Fibroblast of lung (primary cell): ENCODE measurements at regions not wholly inside any gene's neighbourhood (a gene's known extent, or its start where the extent isn't known, plus 50 kb on each side); places are given as distances from the start of the nearest gene placed in this dataset.

Experiments
- DNase-seq, 2 donors: peaks; one replicate each; pipeline versions ENCODE4 v3.0.0 to v3.0.0-alpha.2; 2010; ENCODE audit warnings: low read depth in 2 of 2
- H2AFZ ChIP-seq: 2 replicates; pipeline ENCODE4 v1.5.1; 2012; ENCODE audit warnings: low read length, control low read depth, inconsistent platforms
- H3K27ac ChIP-seq: 2 replicates; pipeline ENCODE4 v1.5.1; 2011; ENCODE audit warnings: low read length, control low read depth; ENCODE audit not compliant: insufficient read depth
- H3K27me3 ChIP-seq: 2 replicates; pipeline ENCODE4 v1.5.1; 2011; ENCODE audit warnings: mild to moderate bottlenecking, low read length; ENCODE audit not compliant: control insufficient read depth, insufficient read depth
- H3K36me3 ChIP-seq: 2 replicates; pipeline ENCODE4 v1.5.1; 2011; ENCODE audit warnings: low read length; ENCODE audit not compliant: control insufficient read depth, insufficient read depth
- H3K4me1 ChIP-seq: 2 replicates; pipeline ENCODE4 v1.5.1; 2011; ENCODE audit warnings: low read length; ENCODE audit not compliant: control insufficient read depth, insufficient read depth; ENCODE audit errors: extremely low read depth
- H3K4me2 ChIP-seq: 2 replicates; pipeline ENCODE4 v1.5.1; 2011; ENCODE audit warnings: low read length, control low read depth; ENCODE audit not compliant: insufficient read depth; ENCODE audit errors: extremely low read depth
- H3K4me3 ChIP-seq, 4 experiments: fragments of 200-600 bp in 1 of 4; sonication (generic) in 1 of 4; replicated peaks in 1 of 4; 2 replicates each; pipeline ENCODE4 v1.5.1; 2011 to 2016; ENCODE audit warnings: low read length in 4 of 4, low read depth in 3 of 4, mild to moderate bottlenecking in 3 of 4, control low read depth in 2 of 4, inconsistent platforms in 1 of 4, mixed read lengths in 1 of 4; ENCODE audit not compliant: insufficient read depth in 1 of 4; ENCODE audit errors: control extremely low read depth in 1 of 4
- H3K79me2 ChIP-seq: 2 replicates; pipeline ENCODE4 v1.5.1; 2012; ENCODE audit warnings: mild to moderate bottlenecking, low read length, inconsistent platforms; ENCODE audit not compliant: control insufficient read depth, insufficient read depth
- H3K9ac ChIP-seq: 2 replicates; pipeline ENCODE4 v1.5.1; 2011; ENCODE audit warnings: mild to moderate bottlenecking, low read length, control low read depth; ENCODE audit not compliant: insufficient read depth
- H3K9me3 ChIP-seq: 2 replicates; pipeline ENCODE4 v1.5.1; 2012; ENCODE audit warnings: low read depth, low read length; ENCODE audit not compliant: control insufficient read depth, insufficient read depth
- H4K20me1 ChIP-seq: 2 replicates; pipeline ENCODE4 v1.5.1; 2011; ENCODE audit warnings: low read length; ENCODE audit not compliant: control insufficient read depth, insufficient read depth; ENCODE audit errors: extremely low read depth
- EZH2 ChIP-seq: IDR thresholded peaks from 2 replicates; pipeline ENCODE4 v1.5.1; 2012; ENCODE audit warnings: low read length, control low read depth, mild to moderate bottlenecking; ENCODE audit errors: missing control alignments
- TF ChIP-seq, protein P1 (sequence below), 2 donors: IDR thresholded peaks in 1 of 2; conservative IDR thresholded peaks in 1 of 2; 1 replicate in 1 of 2; 2 replicates in 1 of 2; pipeline ENCODE4 v1.5.1; 2011 to 2012; ENCODE audit warnings: low read length in 2 of 2, control low read depth in 1 of 2, inconsistent platforms in 1 of 2, low read depth in 1 of 2, mild to moderate bottlenecking in 1 of 2

DNA sequence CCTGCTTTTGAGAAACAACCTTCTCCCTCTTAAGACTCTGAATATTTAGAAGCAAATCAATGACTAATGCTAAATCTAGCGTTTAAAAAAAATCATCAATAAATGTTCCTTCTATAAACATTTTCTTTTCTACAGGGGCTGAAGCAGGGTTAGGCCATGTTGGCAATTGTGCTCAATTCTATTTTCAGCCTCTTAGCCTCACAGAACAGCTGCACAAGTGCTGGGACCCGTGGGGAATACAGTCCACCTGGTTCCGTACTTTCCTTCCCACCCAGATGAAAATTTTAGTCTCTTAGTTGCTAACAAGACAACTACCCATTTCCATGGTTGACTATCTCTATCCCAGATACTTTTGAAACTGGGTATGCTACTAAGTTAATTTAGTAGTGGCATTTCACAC lies 138.6 kb downstream of the RPS12 start:
- Histone ChIP-seq H3K27me3 (no peaks in the 10 kb centered on the region), H4K20me1 (no peaks in the 10 kb centered on the region), H3K4me2 (no peak overlapping the region), H3K79me2 (no peaks in the 10 kb centered on the region), H3K9ac (no peak overlapping the region), H3K9me3 (no peaks in the 10 kb centered on the region), H3K36me3 (no peaks in the 10 kb centered on the region), H3K27ac (no peak overlapping the region), H3K4me3 (no peak overlapping the region), H2AFZ (no peak overlapping the region), H3K4me1 (peaks cover 2% of the 10 kb centered on the region)
- no peak for TF ChIP-seq EZH2
- TF ChIP-seq, protein P1, sequence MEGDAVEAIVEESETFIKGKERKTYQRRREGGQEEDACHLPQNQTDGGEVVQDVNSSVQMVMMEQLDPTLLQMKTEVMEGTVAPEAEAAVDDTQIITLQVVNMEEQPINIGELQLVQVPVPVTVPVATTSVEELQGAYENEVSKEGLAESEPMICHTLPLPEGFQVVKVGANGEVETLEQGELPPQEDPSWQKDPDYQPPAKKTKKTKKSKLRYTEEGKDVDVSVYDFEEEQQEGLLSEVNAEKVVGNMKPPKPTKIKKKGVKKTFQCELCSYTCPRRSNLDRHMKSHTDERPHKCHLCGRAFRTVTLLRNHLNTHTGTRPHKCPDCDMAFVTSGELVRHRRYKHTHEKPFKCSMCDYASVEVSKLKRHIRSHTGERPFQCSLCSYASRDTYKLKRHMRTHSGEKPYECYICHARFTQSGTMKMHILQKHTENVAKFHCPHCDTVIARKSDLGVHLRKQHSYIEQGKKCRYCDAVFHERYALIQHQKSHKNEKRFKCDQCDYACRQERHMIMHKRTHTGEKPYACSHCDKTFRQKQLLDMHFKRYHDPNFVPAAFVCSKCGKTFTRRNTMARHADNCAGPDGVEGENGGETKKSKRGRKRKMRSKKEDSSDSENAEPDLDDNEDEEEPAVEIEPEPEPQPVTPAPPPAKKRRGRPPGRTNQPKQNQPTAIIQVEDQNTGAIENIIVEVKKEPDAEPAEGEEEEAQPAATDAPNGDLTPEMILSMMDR (conservative IDR thresholded peaks at IDR 0.05 in 1 of 2, IDR thresholded peaks at IDR 0.05 in 1 of 2; ENCODE audit: low read depth in 1 of 2, low read length in 2 of 2) = no peak
- no peak for DNase-seq

DNA sequence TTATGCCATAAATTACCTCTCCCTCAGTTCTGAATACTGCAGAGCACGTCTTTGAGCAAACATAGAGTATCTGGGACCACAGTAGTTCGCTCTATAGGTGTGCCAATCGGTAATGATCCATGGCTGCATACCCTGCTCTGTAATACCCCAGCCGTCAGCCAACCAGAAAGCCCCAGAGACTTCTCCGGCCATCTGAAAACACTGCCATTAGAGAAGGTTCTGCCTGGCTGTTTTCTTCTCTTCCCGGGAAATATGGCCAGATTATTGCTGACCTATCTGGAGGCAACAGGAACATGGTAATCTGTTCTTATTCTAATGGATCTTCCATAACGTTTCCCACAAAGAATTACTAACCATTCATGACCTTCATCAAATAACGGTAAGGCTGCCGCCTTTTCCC lies 139.9 kb downstream of the RPS12 start:
- Histone ChIP-seq H3K27me3 (no peaks in the 10 kb centered on the region), H3K27ac (no peak overlapping the region), H2AFZ (no peak overlapping the region), H3K36me3 (no peaks in the 10 kb centered on the region), H4K20me1 (no peaks in the 10 kb centered on the region), H3K9me3 (no peaks in the 10 kb centered on the region), H3K9ac (no peak overlapping the region), H3K4me2 (no peak overlapping the region), H3K79me2 (no peaks in the 10 kb centered on the region), H3K4me1 (peaks cover 2% of the 10 kb centered on the region), H3K4me3 (no peak overlapping the region)
- no peak for DNase-seq
- TF ChIP-seq, protein P1 (conservative IDR thresholded peaks at IDR 0.05 in 1 of 2, IDR thresholded peaks at IDR 0.05 in 1 of 2; ENCODE audit: low read depth in 1 of 2, low read length in 2 of 2) = no peak
- TF ChIP-seq EZH2 = no peak

DNA sequence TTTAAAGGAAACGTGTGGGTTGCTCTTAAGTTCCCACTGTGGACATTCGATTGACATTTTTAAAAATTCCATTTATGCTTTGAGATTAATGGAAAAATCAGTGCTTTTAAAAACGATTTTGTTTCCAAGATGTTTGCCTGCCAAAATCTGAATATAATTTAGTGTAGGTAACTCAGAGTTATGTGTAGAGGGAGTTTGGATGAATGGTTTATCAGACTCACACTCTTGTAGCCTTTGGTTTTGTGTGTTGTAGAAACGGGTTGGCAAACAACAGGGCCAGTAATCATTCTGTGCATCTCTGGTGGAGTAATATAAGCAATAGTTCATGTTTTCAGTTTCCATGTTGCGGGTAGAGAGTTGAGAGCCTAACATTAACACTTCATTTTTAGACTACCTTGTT lies 140.6 kb downstream of the RPS12 start:
- no peaks in the 10 kb centered on the region for H3K36me3 ChIP-seq
- H3K27ac ChIP-seq = no peak overlapping the region
- H3K4me3 ChIP-seq = no peak overlapping the region
- TF ChIP-seq, protein P1 (conservative IDR thresholded peaks at IDR 0.05 in 1 of 2, IDR thresholded peaks at IDR 0.05 in 1 of 2; ENCODE audit: low read depth in 1 of 2, low read length in 2 of 2) = no peak
- TF ChIP-seq EZH2 = no peak
- H3K9me3 ChIP-seq = no peaks in the 10 kb centered on the region
- no peak overlapping the region for H3K4me2 ChIP-seq
- no peak overlapping the region for H3K9ac ChIP-seq
- DNase-seq = no peak
- peaks cover 2% of the 10 kb centered on the region for H3K4me1 ChIP-seq
- H2AFZ ChIP-seq = no peak overlapping the region
- H3K79me2 ChIP-seq = no peaks in the 10 kb centered on the region
- no peaks in the 10 kb centered on the region for H3K27me3 ChIP-seq
- H4K20me1 ChIP-seq = no peaks in the 10 kb centered on the region
